Fibroblast of mammary gland (primary cell): ENCODE measurements at regions not wholly inside any gene's neighbourhood (a gene's known extent, or its start where the extent isn't known, plus 50 kb on each side); places are given as distances from the start of the nearest gene placed in this dataset.
A peak's percentile ranks its signal among the peaks of the same experiment; 100 is the strongest.

ENCODE experiments used
- DNase-seq: peaks from one replicate; pipeline ENCODE4 v3.0.0-alpha.2; 2010; ENCODE audit warnings: low read depth
- H3K4me3 ChIP-seq: 2 replicates; pipeline ENCODE4 v1.5.1; 2011; ENCODE audit warnings: low read depth, mild to moderate bottlenecking, low read length, moderate library complexity; ENCODE audit not compliant: control insufficient read depth
- CTCF ChIP-seq: conservative IDR thresholded peaks from 2 replicates; pipeline ENCODE4 v1.5.1; 2011; ENCODE audit warnings: low read depth, low read length, inconsistent platforms; ENCODE audit not compliant: control insufficient read depth, insufficient read depth

GRCh38 chr9:115411993-115412452 is 294.1 kb upstream of the TNC start:
- no peak overlapping the region for H3K4me3 ChIP-seq

GRCh38 chr9:115412656-115413055 is 294.7 kb upstream of the TNC start:
- no peak overlapping the region for H3K4me3 ChIP-seq
- no peak for TF ChIP-seq CTCF
- DNase-seq: no peak

More at GRCh38 chr9:115411993-115412452, 294.1 kb upstream of the TNC start:
- no peak for TF ChIP-seq CTCF
- peak; percentile 88 for DNase-seq

- TF ChIP-seq CTCF: no peak
- DNase-seq: no peak
- no peak overlapping the region for H3K4me3 ChIP-seq
These were observed 295.3 kb upstream of the TNC start for GRCh38 chr9:115413304-115413703.

- TF ChIP-seq CTCF: no peak
- DNase-seq: peak; percentile 30
These were observed 295.9 kb upstream of the TNC start for GRCh38 chr9:115413766-115414382.

GRCh38 chr9:115414561-115414960 is 296.6 kb upstream of the TNC start:
- TF ChIP-seq CTCF: no peak
- no peak overlapping the region for H3K4me3 ChIP-seq
- DNase-seq: no peak

More at GRCh38 chr9:115413766-115414382, 295.9 kb upstream of the TNC start:
- no peak overlapping the region for H3K4me3 ChIP-seq

GRCh38 chr9:115415450-115415849 is 297.5 kb upstream of the TNC start:
- H3K4me3 ChIP-seq: no peak overlapping the region
- DNase-seq: no peak
- no peak for TF ChIP-seq CTCF
